ENCODE measurements at regions not wholly inside any gene's neighbourhood (a gene's known extent, or its start where the extent isn't known, plus 50 kb on each side); places are given as distances from the start of the nearest gene placed in this dataset.

DNA sequence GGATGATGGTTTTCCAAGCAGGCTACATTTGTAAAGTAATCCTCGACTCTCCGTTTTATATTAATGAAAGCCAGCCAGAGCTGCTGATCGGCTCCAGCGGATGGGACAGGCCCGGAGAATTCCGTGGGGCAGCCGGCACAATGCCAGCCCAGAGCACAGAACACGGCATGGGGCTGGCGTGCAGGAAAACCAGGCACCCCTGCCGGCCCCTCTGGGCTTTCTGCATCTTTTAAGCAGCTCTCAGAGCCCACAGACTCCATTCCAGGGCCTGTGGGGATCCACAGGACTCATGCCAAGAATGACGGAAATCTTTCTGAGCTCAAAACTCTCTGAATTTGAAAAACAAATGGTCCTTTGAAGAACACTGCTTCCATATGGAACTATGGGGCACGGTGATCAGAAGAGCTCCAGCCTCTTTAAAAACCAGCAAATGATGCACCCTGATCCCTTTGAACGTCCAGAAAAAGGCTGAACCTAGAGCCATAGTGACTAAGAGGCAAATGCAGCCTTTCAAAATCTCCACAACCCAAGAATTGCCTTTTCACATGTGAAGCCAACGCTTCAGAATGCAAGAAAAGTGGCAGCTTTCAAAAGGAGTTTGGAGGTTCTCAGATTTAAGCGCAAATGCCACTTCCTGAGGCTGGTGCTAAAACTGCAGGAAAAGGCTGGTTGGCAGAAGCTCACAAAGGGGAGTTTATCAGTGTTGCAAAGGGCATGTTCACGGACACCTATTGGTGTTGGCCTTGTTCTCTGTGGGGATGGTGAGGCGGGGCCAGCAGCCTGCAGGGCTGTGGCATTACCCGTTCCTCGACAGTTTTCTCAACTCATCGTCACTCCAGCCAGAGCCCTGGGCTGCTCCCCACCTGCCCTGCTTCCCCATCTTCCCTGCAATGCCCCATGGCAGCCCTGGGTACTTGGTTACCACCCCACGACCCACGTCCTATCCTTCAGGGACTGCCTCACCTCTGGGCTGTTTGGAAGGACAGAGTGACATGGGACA is 212.5 kb downstream of the CTTN start:
- H3K27me3 ChIP-seq (ENCODE audit: control insufficient read depth, insufficient read depth, low read length), result peaks cover 12% of the 10 kb centered on the region
- H3K9me3 ChIP-seq (replicated peaks; ENCODE audit: control insufficient read depth, low read depth, low read length), result peaks cover 5% of the 10 kb centered on the region
- WGBS (ENCODE audit: insufficient coverage), result 22% methylated on average over 15 of the region's 22 CpGs
- H3K4me3 ChIP-seq (ENCODE audit: low read length), result no peak overlapping the region
- H3K4me1 ChIP-seq (ENCODE audit: control insufficient read depth, insufficient read depth, low read length), result peaks cover 38% of the 10 kb centered on the region
- H3K27ac ChIP-seq (ENCODE audit: low read length), result peak overlapping the region; percentile 62
- peak; percentile 93 for DNase-seq
- no peaks in the 10 kb centered on the region for H3K36me3 ChIP-seq (ENCODE audit: control insufficient read depth, insufficient read depth, low read length)

GRCh38 chr11:70611821-70612220 is 213.5 kb downstream of the CTTN start:
- no peak overlapping the region for H3K27ac ChIP-seq (ENCODE audit: low read length)
- H3K36me3 ChIP-seq (ENCODE audit: control insufficient read depth, insufficient read depth, low read length), result no peaks in the 10 kb centered on the region
- peaks cover 12% of the 10 kb centered on the region for H3K27me3 ChIP-seq (ENCODE audit: control insufficient read depth, insufficient read depth, low read length)
- peaks cover 5% of the 10 kb centered on the region for H3K9me3 ChIP-seq (replicated peaks; ENCODE audit: control insufficient read depth, low read depth, low read length)
- DNase-seq, result no peak
- 23% methylated on average over 6 of the region's 14 CpGs for WGBS (ENCODE audit: insufficient coverage)
- no peak overlapping the region for H3K4me3 ChIP-seq (ENCODE audit: low read length)
- H3K4me1 ChIP-seq (ENCODE audit: control insufficient read depth, insufficient read depth, low read length), result peaks cover 38% of the 10 kb centered on the region

- no peak overlapping the region for H3K27ac ChIP-seq (ENCODE audit: low read length)
- DNase-seq, result no peak
- H3K9me3 ChIP-seq (replicated peaks; ENCODE audit: control insufficient read depth, low read depth, low read length), result peaks cover 5% of the 10 kb centered on the region
- H3K36me3 ChIP-seq (ENCODE audit: control insufficient read depth, insufficient read depth, low read length), result no peaks in the 10 kb centered on the region
- peaks cover 34% of the 10 kb centered on the region for H3K4me1 ChIP-seq (ENCODE audit: control insufficient read depth, insufficient read depth, low read length)
- no peak overlapping the region for H3K4me3 ChIP-seq (ENCODE audit: low read length)
- WGBS (ENCODE audit: insufficient coverage), result 57% methylated on average over 18 of the region's 24 CpGs
- H3K27me3 ChIP-seq (ENCODE audit: control insufficient read depth, insufficient read depth, low read length), result peaks cover 12% of the 10 kb centered on the region
Measured at GRCh38 chr11:70612459-70613141, 214.3 kb downstream of the CTTN start.

DNA sequence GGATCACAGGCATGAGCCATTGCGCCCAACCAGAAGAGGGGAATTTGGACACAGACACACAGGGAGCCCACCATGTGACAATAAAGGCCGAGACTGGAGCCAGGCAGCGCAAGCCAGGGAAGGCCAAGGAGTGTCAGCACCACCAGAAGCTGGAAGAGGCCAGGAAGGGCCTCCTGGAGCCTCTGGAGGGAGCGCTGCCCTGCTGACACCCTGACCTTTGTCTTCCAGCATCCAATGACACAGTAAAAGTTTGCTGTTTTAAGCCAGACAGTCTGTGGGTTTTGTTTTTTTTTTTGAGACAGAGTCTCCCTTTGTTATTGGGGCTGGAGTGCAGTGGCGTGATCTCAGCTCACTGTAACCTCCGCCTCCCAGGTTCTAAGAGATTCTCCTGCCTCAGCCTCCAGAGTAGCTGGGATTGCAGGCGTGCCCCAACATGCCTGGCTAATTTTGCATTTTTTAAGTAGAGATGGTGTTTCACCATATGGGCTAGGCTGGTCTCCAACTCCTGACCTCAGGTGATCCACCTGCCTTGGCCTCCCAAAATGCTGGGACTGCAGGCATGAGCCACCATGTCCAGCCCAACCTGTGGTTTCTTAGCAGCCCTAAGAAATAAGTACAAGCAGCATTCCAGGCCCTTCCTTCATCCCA is 215.8 kb downstream of the CTTN start:
- no peak overlapping the region for H3K4me3 ChIP-seq (ENCODE audit: low read length)
- no peak overlapping the region for H3K27ac ChIP-seq (ENCODE audit: low read length)
- DNase-seq, result no peak
- peaks cover 18% of the 10 kb centered on the region for H3K4me1 ChIP-seq (ENCODE audit: control insufficient read depth, insufficient read depth, low read length)
- peaks cover 5% of the 10 kb centered on the region for H3K27me3 ChIP-seq (ENCODE audit: control insufficient read depth, insufficient read depth, low read length)
- 93% methylated on average over 5 of the region's 7 CpGs for WGBS (ENCODE audit: insufficient coverage)
- no peaks in the 10 kb centered on the region for H3K36me3 ChIP-seq (ENCODE audit: control insufficient read depth, insufficient read depth, low read length)
- peaks cover 5% of the 10 kb centered on the region for H3K9me3 ChIP-seq (replicated peaks; ENCODE audit: control insufficient read depth, low read depth, low read length)

- peaks cover 5% of the 10 kb centered on the region for H3K9me3 ChIP-seq (replicated peaks; ENCODE audit: control insufficient read depth, low read depth, low read length)
- no peak for DNase-seq
- no peak overlapping the region for H3K27ac ChIP-seq (ENCODE audit: low read length)
- peaks cover 10% of the 10 kb centered on the region for H3K4me1 ChIP-seq (ENCODE audit: control insufficient read depth, insufficient read depth, low read length)
- peaks cover 5% of the 10 kb centered on the region for H3K27me3 ChIP-seq (ENCODE audit: control insufficient read depth, insufficient read depth, low read length)
- WGBS (ENCODE audit: insufficient coverage), result 92% methylated on average over 11 of the region's 18 CpGs
- H3K4me3 ChIP-seq (ENCODE audit: low read length), result no peak overlapping the region
- no peaks in the 10 kb centered on the region for H3K36me3 ChIP-seq (ENCODE audit: control insufficient read depth, insufficient read depth, low read length)
Measured at GRCh38 chr11:70615036-70615875, 216.9 kb downstream of the CTTN start.

DNA sequence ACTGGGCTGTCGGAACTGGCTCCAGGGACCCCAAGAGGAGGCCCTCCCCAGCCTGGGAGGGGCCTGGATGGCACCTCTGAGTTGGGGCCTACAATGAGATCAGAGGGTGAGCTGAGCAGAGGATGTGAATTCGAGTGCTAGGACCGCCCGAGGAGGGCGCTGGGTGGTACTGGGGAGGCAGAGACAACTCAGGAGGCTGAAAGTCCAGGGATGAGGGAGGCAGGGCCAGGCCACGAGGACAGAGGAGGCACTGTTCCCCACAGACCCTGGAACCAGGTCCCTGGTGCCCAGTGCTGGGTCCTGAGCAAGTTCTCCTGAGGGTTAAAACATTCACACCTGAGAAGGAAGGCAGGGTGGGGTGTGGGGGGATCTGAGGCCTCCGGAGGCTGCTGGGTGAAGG is 218.0 kb downstream of the CTTN start:
- peaks cover 3% of the 10 kb centered on the region for H3K27me3 ChIP-seq (ENCODE audit: control insufficient read depth, insufficient read depth, low read length)
- peaks cover under 1% of the 10 kb centered on the region for H3K4me1 ChIP-seq (ENCODE audit: control insufficient read depth, insufficient read depth, low read length)

GRCh38 chr11:70616938-70617654 is 218.8 kb downstream of the CTTN start:
- DNase-seq, result no peak

More for the DNA sequence above, 218.0 kb downstream of the CTTN start:
- H3K4me3 ChIP-seq (ENCODE audit: low read length), result no peak overlapping the region
- no peak overlapping the region for H3K27ac ChIP-seq (ENCODE audit: low read length)
- H3K9me3 ChIP-seq (replicated peaks; ENCODE audit: control insufficient read depth, low read depth, low read length), result peaks cover 9% of the 10 kb centered on the region
- no peak for DNase-seq
- no peaks in the 10 kb centered on the region for H3K36me3 ChIP-seq (ENCODE audit: control insufficient read depth, insufficient read depth, low read length)
- 79% methylated on average over 7 of the region's 7 CpGs for WGBS (ENCODE audit: insufficient coverage)

GRCh38 chr11:70618431-70619101 is 220.2 kb downstream of the CTTN start:
- 76% methylated on average over 19 of the region's 22 CpGs for WGBS (ENCODE audit: insufficient coverage)
- H3K36me3 ChIP-seq (ENCODE audit: control insufficient read depth, insufficient read depth, low read length), result no peaks in the 10 kb centered on the region

More at GRCh38 chr11:70616938-70617654, 218.8 kb downstream of the CTTN start:
- Histone ChIP-seq H3K9me3 (replicated peaks; ENCODE audit: control insufficient read depth, low read depth, low read length) (peaks cover 9% of the 10 kb centered on the region), H3K27me3 (ENCODE audit: control insufficient read depth, insufficient read depth, low read length) (peaks cover 2% of the 10 kb centered on the region), H3K4me1 (ENCODE audit: control insufficient read depth, insufficient read depth, low read length) (no peaks in the 10 kb centered on the region), H3K4me3 (ENCODE audit: low read length) (no peak overlapping the region), H3K27ac (ENCODE audit: low read length) (no peak overlapping the region), H3K36me3 (ENCODE audit: control insufficient read depth, insufficient read depth, low read length) (no peaks in the 10 kb centered on the region)
- WGBS (ENCODE audit: insufficient coverage), result 29% methylated on average over 11 of the region's 12 CpGs

GRCh38 chr11:70619591-70619990 is 221.3 kb downstream of the CTTN start:
- H3K27me3 ChIP-seq (ENCODE audit: control insufficient read depth, insufficient read depth, low read length), result no peaks in the 10 kb centered on the region
- H3K4me1 ChIP-seq (ENCODE audit: control insufficient read depth, insufficient read depth, low read length), result no peaks in the 10 kb centered on the region
- H3K36me3 ChIP-seq (ENCODE audit: control insufficient read depth, insufficient read depth, low read length), result no peaks in the 10 kb centered on the region
- H3K4me3 ChIP-seq (ENCODE audit: low read length), result no peak overlapping the region
- peaks cover 9% of the 10 kb centered on the region for H3K9me3 ChIP-seq (replicated peaks; ENCODE audit: control insufficient read depth, low read depth, low read length)
- no peak for DNase-seq
- WGBS (ENCODE audit: insufficient coverage), result 73% methylated on average over 5 of the region's 7 CpGs
- H3K27ac ChIP-seq (ENCODE audit: low read length), result no peak overlapping the region

More at GRCh38 chr11:70618431-70619101, 220.2 kb downstream of the CTTN start:
- Histone ChIP-seq H3K4me3 (ENCODE audit: low read length) (no peak overlapping the region), H3K27me3 (ENCODE audit: control insufficient read depth, insufficient read depth, low read length) (no peaks in the 10 kb centered on the region), H3K4me1 (ENCODE audit: control insufficient read depth, insufficient read depth, low read length) (no peaks in the 10 kb centered on the region), H3K9me3 (replicated peaks; ENCODE audit: control insufficient read depth, low read depth, low read length) (peaks cover 9% of the 10 kb centered on the region), H3K27ac (ENCODE audit: low read length) (no peak overlapping the region)
- DNase-seq, result no peak
